BJ (cell line): ENCODE measurements at regions not wholly inside any gene's neighbourhood (a gene's known extent, or its start where the extent isn't known, plus 50 kb on each side); places are given as distances from the start of the nearest gene placed in this dataset.

Experiments used
- CTCF ChIA-PET: fragments of 350-600 bp; formaldehyde crosslinking; extraction: SDS; loops from one replicate; lab custom pipeline; 2021; ENCODE audit warnings: antibody characterized with exemption, inconsistent platforms; lab: Yijun Ruan, JAX
- POLR2A ChIA-PET: fragments of 300-600 bp; sonication (Branson Sonifier 250); formaldehyde crosslinking; extraction: SDS; loops from one replicate; lab custom pipeline; 2021; ENCODE audit warnings: antibody characterized with exemption; lab: Charles Lee
- DNase-seq: peaks from one replicate; pipeline ENCODE4 v3.0.0-alpha.2; 2011; ENCODE audit warnings: low read depth
- H3K27me3 ChIP-seq: 2 replicates; pipeline ENCODE4 v1.6.0; 2011; ENCODE audit warnings: low read length; ENCODE audit not compliant: control insufficient read depth, insufficient read depth
- H3K36me3 ChIP-seq: 2 replicates; pipeline ENCODE4 v1.5.1; 2011; ENCODE audit warnings: low read length; ENCODE audit not compliant: control insufficient read depth, insufficient read depth
- H3K4me3 ChIP-seq: 2 replicates; pipeline ENCODE4 v1.5.1; 2011; ENCODE audit warnings: low read depth, mild to moderate bottlenecking, control low read depth, low read length
- TF ChIP-seq, protein P1 (sequence below): IDR thresholded peaks from 2 replicates; pipeline ENCODE4 v1.5.1; 2011; ENCODE audit warnings: low read depth, mild to moderate bottlenecking, control low read depth, inconsistent platforms, low read length, moderate library complexity; ENCODE audit not compliant: insufficient read depth

DNA sequence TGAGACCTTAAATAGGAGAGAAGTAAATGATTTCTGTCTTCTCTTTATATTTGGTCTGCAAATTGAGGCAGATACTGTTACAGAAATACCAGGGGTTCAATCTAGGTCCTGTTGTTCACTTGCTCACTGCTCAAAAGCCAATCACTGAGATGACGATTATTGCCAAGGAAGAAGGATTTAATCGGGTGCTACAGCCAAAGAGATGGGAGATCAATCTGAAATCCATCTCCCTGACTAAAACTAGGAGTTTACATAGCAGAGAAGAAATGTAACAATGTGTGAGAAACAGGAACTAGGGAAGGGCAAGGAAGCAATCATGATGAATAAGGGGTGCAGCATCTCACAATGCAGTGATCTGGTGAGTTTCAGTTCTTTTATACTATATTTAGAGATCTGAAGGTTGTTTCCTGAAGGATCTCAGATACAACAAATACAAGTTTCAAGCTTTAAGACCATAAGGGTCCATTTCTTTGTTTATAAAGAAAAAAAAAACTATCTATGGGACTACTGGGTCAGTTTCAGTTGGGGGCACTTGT, 117.9 kb upstream of the FAM9B start:
- Histone ChIP-seq H3K4me3 (no peak overlapping the region), H3K36me3 (no peaks in the 10 kb centered on the region), H3K27me3 (no peaks in the 10 kb centered on the region)
- POLR2A ChIA-PET, result no interaction called here
- DNase-seq, result no peak
- TF ChIP-seq, protein P1, sequence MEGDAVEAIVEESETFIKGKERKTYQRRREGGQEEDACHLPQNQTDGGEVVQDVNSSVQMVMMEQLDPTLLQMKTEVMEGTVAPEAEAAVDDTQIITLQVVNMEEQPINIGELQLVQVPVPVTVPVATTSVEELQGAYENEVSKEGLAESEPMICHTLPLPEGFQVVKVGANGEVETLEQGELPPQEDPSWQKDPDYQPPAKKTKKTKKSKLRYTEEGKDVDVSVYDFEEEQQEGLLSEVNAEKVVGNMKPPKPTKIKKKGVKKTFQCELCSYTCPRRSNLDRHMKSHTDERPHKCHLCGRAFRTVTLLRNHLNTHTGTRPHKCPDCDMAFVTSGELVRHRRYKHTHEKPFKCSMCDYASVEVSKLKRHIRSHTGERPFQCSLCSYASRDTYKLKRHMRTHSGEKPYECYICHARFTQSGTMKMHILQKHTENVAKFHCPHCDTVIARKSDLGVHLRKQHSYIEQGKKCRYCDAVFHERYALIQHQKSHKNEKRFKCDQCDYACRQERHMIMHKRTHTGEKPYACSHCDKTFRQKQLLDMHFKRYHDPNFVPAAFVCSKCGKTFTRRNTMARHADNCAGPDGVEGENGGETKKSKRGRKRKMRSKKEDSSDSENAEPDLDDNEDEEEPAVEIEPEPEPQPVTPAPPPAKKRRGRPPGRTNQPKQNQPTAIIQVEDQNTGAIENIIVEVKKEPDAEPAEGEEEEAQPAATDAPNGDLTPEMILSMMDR, result no peak
- CTCF ChIA-PET, result no interaction called here

GRCh38 chrX:9153300-9153699, 119.4 kb upstream of the FAM9B start:
- Histone ChIP-seq H3K27me3 (no peaks in the 10 kb centered on the region), H3K4me3 (no peak overlapping the region), H3K36me3 (no peaks in the 10 kb centered on the region)
- DNase-seq, result no peak
- TF ChIP-seq, protein P1, result no peak
- ChIA-PET POLR2A (no interaction called here), CTCF (no interaction called here)

GRCh38 chrX:9158611-9159010, 124.7 kb upstream of the FAM9B start:
- no peak overlapping the region for H3K4me3 ChIP-seq
- H3K27me3 ChIP-seq, result no peaks in the 10 kb centered on the region
- ChIA-PET POLR2A (no interaction called here), CTCF (no interaction called here)
- TF ChIP-seq, protein P1, result no peak
- no peaks in the 10 kb centered on the region for H3K36me3 ChIP-seq
- DNase-seq, result no peak

- TF ChIP-seq, protein P1, result no peak
- no peaks in the 10 kb centered on the region for H3K36me3 ChIP-seq
- no peak overlapping the region for H3K4me3 ChIP-seq
- H3K27me3 ChIP-seq, result no peaks in the 10 kb centered on the region
- POLR2A ChIA-PET, result no interaction called here
- CTCF ChIA-PET, result no interaction called here
- no peak for DNase-seq
Observed at GRCh38 chrX:9160698-9161329, 126.9 kb upstream of the FAM9B start.

GRCh38 chrX:9162698-9163097, 128.8 kb upstream of the FAM9B start:
- no peak for DNase-seq
- TF ChIP-seq, protein P1, result no peak
- Histone ChIP-seq H3K27me3 (no peaks in the 10 kb centered on the region), H3K36me3 (no peaks in the 10 kb centered on the region), H3K4me3 (no peak overlapping the region)
- CTCF ChIA-PET, result no interaction called here
- POLR2A ChIA-PET, result no interaction called here
